ENCODE measurements at regions not wholly inside any gene's neighbourhood (a gene's known extent, or its start where the extent isn't known, plus 50 kb on each side); places are given as distances from the start of the nearest gene placed in this dataset.

DNA sequence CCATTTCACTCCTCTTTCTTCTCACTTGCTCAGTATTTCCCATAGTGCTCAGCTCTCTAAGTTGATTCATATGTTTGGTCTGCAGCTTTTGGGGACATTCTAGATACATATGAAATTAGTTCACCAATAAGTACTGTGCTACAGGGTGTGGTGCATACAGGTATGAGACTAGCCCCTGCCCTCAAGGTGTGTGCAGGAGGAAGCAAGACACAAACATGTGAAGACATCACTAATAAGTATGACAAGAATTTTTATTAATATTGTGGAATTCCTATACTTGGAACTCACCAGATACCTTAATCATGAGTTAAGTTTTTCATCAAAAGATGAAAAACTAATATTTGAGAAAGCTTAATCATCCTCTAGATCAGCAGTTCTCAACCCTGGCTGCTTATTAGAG lies 505.2 kb downstream of the ZNF674 start:
- no TSS peak for BruUV-seq (replicated peaks)
- Histone ChIP-seq H3K27me3 (ENCODE audit: control insufficient read depth in 2 of 2, insufficient read depth in 2 of 2, low read length in 2 of 2) (no peaks in the 10 kb centered on the region), H3K4me2 (ENCODE audit: insufficient read depth, low read length) (no peak overlapping the region), H3K9ac (ENCODE audit: insufficient read depth in 1 of 2, low read depth in 2 of 2, low read length in 2 of 2) (no peak overlapping the region), H3K4me1 (replicated peaks in 1 of 2; ENCODE audit: control insufficient read depth in 2 of 2, insufficient read depth in 2 of 2, low read length in 2 of 2) (no peaks in the 10 kb centered on the region), H3K9me3 (replicated peaks; ENCODE audit: control insufficient read depth, insufficient read depth, low read depth, low read length) (no peaks in the 10 kb centered on the region), H2AFZ (ENCODE audit: low read depth, low read length) (no peak overlapping the region), H3K27ac (ENCODE audit: extremely low read depth, low read depth, low read length) (no peak overlapping the region), H3K79me2 (ENCODE audit: control insufficient read depth, insufficient read depth, low read length) (no peaks in the 10 kb centered on the region), H3K9me1 (ENCODE audit: control insufficient read depth, insufficient read depth, low read length) (no peaks in the 10 kb centered on the region), H3K4me3 (no peak overlapping the region), H3K36me3 (ENCODE audit: control insufficient read depth, insufficient read depth, low read length) (no peaks in the 10 kb centered on the region), H4K20me1 (replicated peaks; ENCODE audit: control insufficient read depth, insufficient read depth, low read length) (no peaks in the 10 kb centered on the region)
- TF ChIP-seq SMARCC2 (IDR thresholded peaks at IDR 0.05; ENCODE audit: low read depth) (no peak), NFIX (CRISPR knock-in tag; IDR thresholded peaks at IDR 0.05; ENCODE audit: low read depth) (no peak), ELF1 (tag; IDR thresholded peaks at IDR 0.05) (no peak)
- POLR2A ChIA-PET: no interaction called here
- intact Hi-C loops (cut with micrococcal nuclease): no loop called here
- CTCF ChIA-PET (ENCODE audit: low intra/inter-chr PET ratio): no interaction called here
- in situ Hi-C loops (cut with MboI): no loop called here
- no peak for FAIRE-seq
- DNase-seq (ENCODE audit: extremely low read depth in 1 of 4, low spot score in 3 of 4): no peak
- ATAC-seq: no peak

DNA sequence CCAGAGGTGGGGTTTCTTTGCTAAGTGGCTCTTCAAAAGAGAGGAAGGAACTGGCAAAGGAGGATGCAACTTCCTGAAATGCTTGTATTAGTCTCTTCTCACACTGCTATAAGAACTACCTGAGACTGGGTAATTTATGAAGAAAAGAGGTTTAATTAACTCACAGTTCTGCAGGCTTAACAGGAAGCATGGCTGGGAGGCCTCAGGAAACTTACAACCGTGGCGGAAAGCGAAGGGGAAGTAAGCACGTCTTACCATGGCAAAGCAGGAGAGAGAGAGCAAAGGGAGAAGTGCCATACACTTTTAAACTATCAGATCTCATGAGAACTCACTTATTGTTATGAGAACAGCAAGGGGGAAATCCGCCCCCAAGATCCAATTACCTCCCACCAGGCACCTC lies 505.7 kb downstream of the ZNF674 start:
- in situ Hi-C loops (cut with MboI) (no loop called here), intact Hi-C loops (cut with micrococcal nuclease) (no loop called here)
- no peaks in the 10 kb centered on the region for H3K9me1 ChIP-seq (ENCODE audit: control insufficient read depth, insufficient read depth, low read length)
- ChIA-PET CTCF (ENCODE audit: low intra/inter-chr PET ratio) (no interaction called here), POLR2A (no interaction called here)
- H3K9ac ChIP-seq (ENCODE audit: insufficient read depth in 1 of 2, low read depth in 2 of 2, low read length in 2 of 2): no peak overlapping the region
- TF ChIP-seq, protein P1, sequence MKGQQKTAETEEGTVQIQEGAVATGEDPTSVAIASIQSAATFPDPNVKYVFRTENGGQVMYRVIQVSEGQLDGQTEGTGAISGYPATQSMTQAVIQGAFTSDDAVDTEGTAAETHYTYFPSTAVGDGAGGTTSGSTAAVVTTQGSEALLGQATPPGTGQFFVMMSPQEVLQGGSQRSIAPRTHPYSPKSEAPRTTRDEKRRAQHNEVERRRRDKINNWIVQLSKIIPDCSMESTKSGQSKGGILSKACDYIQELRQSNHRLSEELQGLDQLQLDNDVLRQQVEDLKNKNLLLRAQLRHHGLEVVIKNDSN (CRISPR knock-in tag; IDR thresholded peaks at IDR 0.05): no peak
- TF ChIP-seq, protein P2, sequence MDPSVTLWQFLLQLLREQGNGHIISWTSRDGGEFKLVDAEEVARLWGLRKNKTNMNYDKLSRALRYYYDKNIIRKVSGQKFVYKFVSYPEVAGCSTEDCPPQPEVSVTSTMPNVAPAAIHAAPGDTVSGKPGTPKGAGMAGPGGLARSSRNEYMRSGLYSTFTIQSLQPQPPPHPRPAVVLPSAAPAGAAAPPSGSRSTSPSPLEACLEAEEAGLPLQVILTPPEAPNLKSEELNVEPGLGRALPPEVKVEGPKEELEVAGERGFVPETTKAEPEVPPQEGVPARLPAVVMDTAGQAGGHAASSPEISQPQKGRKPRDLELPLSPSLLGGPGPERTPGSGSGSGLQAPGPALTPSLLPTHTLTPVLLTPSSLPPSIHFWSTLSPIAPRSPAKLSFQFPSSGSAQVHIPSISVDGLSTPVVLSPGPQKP (CRISPR knock-in tag; IDR thresholded peaks at IDR 0.05): no peak
- no peak for TF ChIP-seq RFX1 (IDR thresholded peaks at IDR 0.05)
- no peak for TF ChIP-seq EHMT2 (IDR thresholded peaks at IDR 0.05)
- TF ChIP-seq SMARCA4 (IDR thresholded peaks at IDR 0.05): no peak
- TF ChIP-seq ZNF668 (CRISPR knock-in tag; IDR thresholded peaks at IDR 0.05): no peak
- no peak for TF ChIP-seq ZEB2 (IDR thresholded peaks at IDR 0.05)
- TF ChIP-seq HNRNPH1 (optimal IDR thresholded peaks at IDR 0.05; ENCODE audit: low read depth, low read length): no peak
- no peak for TF ChIP-seq CTBP1 (IDR thresholded peaks at IDR 0.05; ENCODE audit: borderline replicate concordance)
- no peak for TF ChIP-seq PYGO2 (tag; IDR thresholded peaks at IDR 0.05)
- no peaks in the 10 kb centered on the region for H3K36me3 ChIP-seq (ENCODE audit: control insufficient read depth, insufficient read depth, low read length)
- no peak overlapping the region for H3K27ac ChIP-seq (ENCODE audit: extremely low read depth, low read depth, low read length)
- H3K27me3 ChIP-seq (ENCODE audit: control insufficient read depth in 2 of 2, insufficient read depth in 2 of 2, low read length in 2 of 2): no peaks in the 10 kb centered on the region
- WGBS (ENCODE audit: insufficient coverage, low coverage, missing lambda C conversion rate): 0% methylated on average over 4 of the region's 5 CpGs
- no peak for FAIRE-seq
- no peak for DNase-seq (ENCODE audit: extremely low read depth in 1 of 4, low spot score in 3 of 4)
- no peaks in the 10 kb centered on the region for H3K79me2 ChIP-seq (ENCODE audit: control insufficient read depth, insufficient read depth, low read length)
- no peaks in the 10 kb centered on the region for H3K9me3 ChIP-seq (replicated peaks; ENCODE audit: control insufficient read depth, insufficient read depth, low read depth, low read length)
- no peak overlapping the region for H3K4me2 ChIP-seq (ENCODE audit: insufficient read depth, low read length)
- BruUV-seq (replicated peaks): no TSS peak
- no peaks in the 10 kb centered on the region for H3K4me1 ChIP-seq (replicated peaks in 1 of 2; ENCODE audit: control insufficient read depth in 2 of 2, insufficient read depth in 2 of 2, low read length in 2 of 2)
- H2AFZ ChIP-seq (ENCODE audit: low read depth, low read length): no peak overlapping the region
- H3K4me3 ChIP-seq: no peak overlapping the region
- no peak for ATAC-seq
- no peaks in the 10 kb centered on the region for H4K20me1 ChIP-seq (replicated peaks; ENCODE audit: control insufficient read depth, insufficient read depth, low read length)
